GM18498 (cell line): ENCODE measurements at regions not wholly inside any gene's neighbourhood (a gene's known extent, or its start where the extent isn't known, plus 50 kb on each side); places are given as distances from the start of the nearest gene placed in this dataset.

Experiments
- ATAC-seq: cut with Tn5 transposase; IDR thresholded peaks from one replicate; pipeline ENCODE4 v1.9.1; 2021; ENCODE audit warnings: mild to moderate bottlenecking, moderate library complexity; ENCODE audit not compliant: unreplicated experiment

GRCh38 chr6:81822568-81822967, 70.1 kb upstream of the TENT5A start:
- no peak for ATAC-seq

- no peak for ATAC-seq
Observed at GRCh38 chr6:81821449-81821848, 69.0 kb upstream of the TENT5A start.

DNA sequence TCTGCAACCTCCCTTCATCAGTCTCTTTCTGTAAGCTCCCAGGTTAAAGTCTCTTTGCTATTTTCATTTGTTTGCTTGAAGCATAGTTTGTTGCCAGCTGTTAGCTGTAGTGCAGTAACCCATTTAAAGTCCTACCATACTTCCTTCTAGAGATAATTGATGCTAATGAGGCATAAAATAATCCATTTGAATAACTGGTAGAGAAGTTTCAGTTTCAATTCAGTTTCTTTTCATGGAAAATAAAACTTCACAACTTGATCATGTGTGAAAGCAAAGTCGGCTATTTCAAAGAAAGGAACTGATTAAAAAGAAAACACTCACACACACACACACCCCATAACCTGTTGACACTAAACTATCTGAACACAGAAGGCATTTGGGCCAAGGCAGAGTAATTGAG, 68.5 kb upstream of the TENT5A start:
- peak; percentile 62 for ATAC-seq

DNA sequence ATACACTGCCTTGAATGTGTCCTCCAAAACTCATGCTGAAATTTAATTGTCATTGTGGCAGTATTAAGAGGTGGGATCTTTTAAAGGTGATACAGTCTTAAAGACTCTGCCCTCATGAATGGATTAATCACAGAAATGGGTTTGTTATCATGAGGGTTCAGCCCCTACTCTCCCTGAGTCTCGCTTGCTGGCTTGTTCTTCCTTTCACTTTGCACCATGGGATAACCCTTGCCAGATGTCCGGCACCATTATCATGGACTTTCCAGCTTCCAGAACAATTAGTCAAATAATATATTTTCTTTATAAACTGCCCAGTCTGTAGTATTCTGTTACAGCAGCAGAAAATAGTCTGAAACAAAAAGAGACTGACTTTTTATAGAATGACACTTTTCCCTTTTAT, 67.9 kb upstream of the TENT5A start:
- no peak for ATAC-seq

GRCh38 chr6:81819767-81820166, 67.3 kb upstream of the TENT5A start:
- ATAC-seq: no peak

GRCh38 chr6:81818901-81819361, 66.5 kb upstream of the TENT5A start:
- ATAC-seq: peak; percentile 60

GRCh38 chr6:81816380-81816779, 63.9 kb upstream of the TENT5A start:
- ATAC-seq: no peak

DNA sequence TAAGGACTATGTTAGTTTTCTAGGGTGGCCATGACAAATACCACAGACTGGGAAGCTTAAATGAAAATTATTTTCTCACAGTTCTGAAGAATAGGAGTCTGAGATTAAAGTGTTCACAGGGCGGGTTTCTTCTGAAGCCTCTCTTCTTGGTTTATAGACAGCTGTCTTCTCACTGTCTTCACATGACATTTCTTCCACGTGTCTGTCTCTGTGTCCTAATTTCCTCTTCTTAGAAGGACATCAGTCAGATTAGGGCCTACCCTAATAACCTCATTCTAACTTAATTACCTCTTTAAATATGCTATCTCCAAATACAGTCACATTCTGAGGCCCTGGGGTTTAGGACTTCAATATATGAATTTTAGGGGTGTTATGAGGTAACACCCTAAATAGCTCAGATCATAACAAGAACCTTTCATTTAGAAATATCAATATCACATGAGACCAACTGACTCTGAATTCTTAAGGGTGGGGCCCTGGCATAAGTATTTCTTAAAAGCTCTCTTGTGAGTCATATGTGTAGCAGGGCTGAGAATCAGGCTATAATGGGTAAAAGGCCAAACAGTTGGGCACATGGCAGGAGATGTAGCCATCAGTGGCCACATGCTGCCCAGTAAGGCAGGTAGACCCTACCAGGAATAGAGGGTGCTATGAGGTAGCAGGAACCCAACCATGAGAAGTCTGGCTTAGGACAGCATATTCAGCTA, 62.0 kb upstream of the TENT5A start:
- no peak for ATAC-seq

- ATAC-seq: no peak
Observed at GRCh38 chr6:81813305-81813704, 60.8 kb upstream of the TENT5A start.

DNA sequence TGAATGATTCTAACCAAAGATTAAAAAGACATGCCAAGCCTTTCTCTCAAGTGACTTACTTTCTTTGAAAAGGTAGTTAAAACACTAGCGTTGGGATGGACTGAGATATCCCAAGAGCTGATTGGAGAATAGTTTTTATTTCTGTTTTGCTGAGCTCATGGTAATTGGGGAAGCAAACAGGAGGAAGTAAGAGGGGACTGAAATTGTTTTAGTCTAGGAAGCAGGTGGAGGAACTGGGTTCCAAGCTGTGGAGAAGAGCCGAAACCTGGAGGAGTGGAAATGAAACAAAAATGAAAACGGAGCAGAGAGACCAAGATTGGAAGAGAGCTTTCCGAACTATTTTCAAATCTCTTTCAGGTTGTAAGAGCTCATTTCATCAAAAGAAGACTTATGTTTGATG, 59.9 kb upstream of the TENT5A start:
- no peak for ATAC-seq

GRCh38 chr6:81808851-81809570, 56.5 kb upstream of the TENT5A start:
- ATAC-seq: no peak

DNA sequence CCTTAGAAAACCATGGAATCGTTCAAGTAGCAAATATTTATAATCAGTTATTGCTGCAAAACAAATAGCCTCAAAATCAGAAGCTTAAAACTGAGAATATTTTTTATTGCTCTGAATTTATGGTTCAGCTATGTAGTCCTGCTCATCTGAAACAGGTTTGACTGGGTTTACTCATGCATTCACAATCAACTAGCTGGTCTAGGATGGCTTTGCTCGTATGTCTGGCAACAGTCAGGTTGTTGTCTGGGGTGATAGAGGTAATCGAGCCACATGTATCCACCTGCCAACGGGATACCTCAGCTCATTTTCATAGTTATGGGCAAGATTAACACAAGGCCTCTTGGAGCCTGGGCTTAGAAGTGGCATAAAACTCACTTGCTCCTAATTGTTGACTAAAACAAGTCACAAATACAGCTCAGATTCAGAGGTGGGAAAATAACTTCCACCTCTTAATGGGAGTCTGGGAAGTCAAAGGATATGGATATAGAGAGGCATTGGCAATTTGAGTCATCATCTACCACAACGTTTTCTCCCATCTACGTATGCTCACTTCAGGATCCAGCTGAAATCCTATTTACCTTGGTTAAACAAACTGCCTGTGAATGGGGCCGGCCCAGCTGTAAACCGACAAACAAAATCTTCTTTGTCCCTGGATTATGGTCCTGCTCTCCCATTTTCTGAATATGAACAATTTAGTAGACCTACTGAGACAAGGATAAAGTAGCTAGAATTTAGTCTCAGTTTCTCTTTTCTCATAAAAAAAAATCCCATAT, 54.5 kb upstream of the TENT5A start:
- ATAC-seq: no peak

- no peak for ATAC-seq
Observed at GRCh38 chr6:81802356-81802755, 49.9 kb upstream of the TENT5A start.
